NB4 (cell line): ENCODE measurements at regions not wholly inside any gene's neighbourhood (a gene's known extent, or its start where the extent isn't known, plus 50 kb on each side); places are given as distances from the start of the nearest gene placed in this dataset.

Experiments used
- MYC ChIP-seq: IDR thresholded peaks from 2 replicates; pipeline ENCODE4 v1.6.1; 2011; ENCODE audit warnings: low read depth, low read length
- POLR2A ChIP-seq: IDR thresholded peaks from 2 replicates; pipeline ENCODE4 v1.6.1; 2011; ENCODE audit warnings: mild to moderate bottlenecking; ENCODE audit not compliant: insufficient read length; ENCODE audit errors: extremely low read depth
- TF ChIP-seq, protein P1 (sequence below): IDR thresholded peaks from one replicate; pipeline ENCODE4 v1.5.1; 2012; ENCODE audit warnings: low read depth, low read length

DNA sequence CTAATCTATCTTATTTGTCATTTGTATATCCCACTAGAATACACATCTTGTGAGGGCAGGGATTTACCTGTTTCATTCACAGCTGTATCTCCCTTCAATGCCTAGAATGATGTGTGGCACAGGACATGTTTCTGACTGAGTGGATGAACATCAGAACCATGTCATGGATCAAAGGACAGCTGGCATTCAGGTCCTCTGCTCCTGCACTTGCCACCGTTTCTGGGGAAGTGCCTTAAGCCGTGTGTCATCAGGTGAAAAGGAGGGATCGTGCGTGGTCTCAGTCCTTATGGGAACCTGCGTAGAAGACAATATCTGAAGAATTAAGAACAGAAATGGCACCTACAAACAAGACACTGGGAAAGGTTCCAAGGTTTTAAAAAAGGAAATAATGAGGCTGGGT is 206.1 kb upstream of the GATA6 start:
- TF ChIP-seq POLR2A (no peak), MYC (no peak)
- TF ChIP-seq, protein P1, sequence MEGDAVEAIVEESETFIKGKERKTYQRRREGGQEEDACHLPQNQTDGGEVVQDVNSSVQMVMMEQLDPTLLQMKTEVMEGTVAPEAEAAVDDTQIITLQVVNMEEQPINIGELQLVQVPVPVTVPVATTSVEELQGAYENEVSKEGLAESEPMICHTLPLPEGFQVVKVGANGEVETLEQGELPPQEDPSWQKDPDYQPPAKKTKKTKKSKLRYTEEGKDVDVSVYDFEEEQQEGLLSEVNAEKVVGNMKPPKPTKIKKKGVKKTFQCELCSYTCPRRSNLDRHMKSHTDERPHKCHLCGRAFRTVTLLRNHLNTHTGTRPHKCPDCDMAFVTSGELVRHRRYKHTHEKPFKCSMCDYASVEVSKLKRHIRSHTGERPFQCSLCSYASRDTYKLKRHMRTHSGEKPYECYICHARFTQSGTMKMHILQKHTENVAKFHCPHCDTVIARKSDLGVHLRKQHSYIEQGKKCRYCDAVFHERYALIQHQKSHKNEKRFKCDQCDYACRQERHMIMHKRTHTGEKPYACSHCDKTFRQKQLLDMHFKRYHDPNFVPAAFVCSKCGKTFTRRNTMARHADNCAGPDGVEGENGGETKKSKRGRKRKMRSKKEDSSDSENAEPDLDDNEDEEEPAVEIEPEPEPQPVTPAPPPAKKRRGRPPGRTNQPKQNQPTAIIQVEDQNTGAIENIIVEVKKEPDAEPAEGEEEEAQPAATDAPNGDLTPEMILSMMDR, result no peak
